ENCODE measurements at regions not wholly inside any gene's neighbourhood (a gene's known extent, or its start where the extent isn't known, plus 50 kb on each side); places are given as distances from the start of the nearest gene placed in this dataset.
"Not testable (repeated sequence)": the region's sequence is repeated elsewhere in the genome, so short reads cannot be mapped to it uniquely, and the experiment has no call there.

DNA sequence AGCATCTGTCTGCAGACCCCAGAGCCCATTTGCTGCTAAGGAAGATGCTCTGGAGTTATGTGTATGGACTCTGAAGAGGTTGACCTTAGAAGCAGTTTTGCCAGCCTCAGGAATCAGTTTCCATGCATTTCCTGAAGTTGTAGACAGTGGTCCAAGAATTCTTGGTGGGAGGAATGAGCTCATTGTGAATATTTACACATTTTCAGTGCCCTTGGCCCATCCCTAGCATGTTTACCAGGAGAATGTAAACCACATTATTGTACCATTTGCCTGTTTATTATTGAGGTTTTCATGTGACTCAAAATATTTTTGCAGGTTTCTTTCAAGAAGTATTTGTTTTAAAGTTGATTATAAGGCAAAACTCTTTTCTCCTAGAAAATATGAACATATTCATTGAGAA, 93.8 kb downstream of the NXNL2 start:
- peak; percentile 5 for DNase-seq (ENCODE audit: low read depth)
- no peak overlapping the region for H3K4me3 ChIP-seq (ENCODE audit: low read depth, low read length)
- no peak for TF ChIP-seq CTCF (IDR thresholded peaks at IDR 0.05; ENCODE audit: insufficient read depth, low read length)

DNA sequence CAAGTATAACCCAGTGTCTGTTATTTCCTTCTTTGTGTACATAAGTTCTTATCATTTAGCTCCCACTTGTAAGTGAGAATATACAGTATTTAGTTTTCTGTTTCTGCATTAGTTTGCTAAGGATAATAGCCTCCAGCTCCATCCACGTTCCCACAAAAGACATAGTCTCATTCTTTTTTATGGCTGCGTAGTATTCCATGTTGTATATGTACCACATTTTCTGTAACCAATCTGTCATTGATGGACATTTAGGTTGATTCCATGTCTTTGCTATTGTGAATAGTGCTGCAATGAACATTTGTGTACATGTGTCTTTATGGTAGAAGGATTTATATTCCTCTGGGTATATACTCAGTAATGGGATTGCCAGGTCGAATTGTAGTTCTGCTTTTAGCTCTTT, 95.6 kb downstream of the NXNL2 start:
- DNase-seq (ENCODE audit: low read depth); H3K4me3 ChIP-seq (ENCODE audit: low read depth, low read length): not testable (repeated sequence)

DNA sequence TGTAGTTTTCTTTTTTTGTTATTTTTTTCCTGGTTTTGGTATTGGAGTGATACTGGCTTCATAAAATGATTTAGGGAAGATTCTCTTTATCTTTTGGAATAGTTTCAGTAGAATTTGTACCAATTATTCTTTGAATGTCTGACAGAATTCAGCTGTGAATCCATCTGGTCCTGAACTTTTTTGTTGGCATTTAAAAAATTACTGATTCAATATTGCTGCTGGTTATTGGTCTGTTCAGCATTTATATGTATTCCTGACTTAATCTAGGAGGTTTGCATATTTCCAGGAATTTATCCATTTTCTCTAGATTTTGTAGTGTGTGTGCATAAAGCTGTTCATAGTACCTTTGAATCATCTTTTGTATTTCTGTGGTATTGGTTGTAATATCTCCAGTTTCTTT, 100.2 kb downstream of the NXNL2 start:
- H3K4me3 ChIP-seq (ENCODE audit: low read depth, low read length), result no peak overlapping the region
- DNase-seq (ENCODE audit: low read depth), result no peak
- no peak for TF ChIP-seq CTCF (IDR thresholded peaks at IDR 0.05; ENCODE audit: insufficient read depth, low read length)

- DNase-seq (ENCODE audit: low read depth), result no peak
- no peak overlapping the region for H3K4me3 ChIP-seq (ENCODE audit: low read depth, low read length)
- TF ChIP-seq CTCF (IDR thresholded peaks at IDR 0.05; ENCODE audit: insufficient read depth, low read length), result no peak
These were observed 106.7 kb downstream of the NXNL2 start for GRCh38 chr9:88641456-88642240.

DNA sequence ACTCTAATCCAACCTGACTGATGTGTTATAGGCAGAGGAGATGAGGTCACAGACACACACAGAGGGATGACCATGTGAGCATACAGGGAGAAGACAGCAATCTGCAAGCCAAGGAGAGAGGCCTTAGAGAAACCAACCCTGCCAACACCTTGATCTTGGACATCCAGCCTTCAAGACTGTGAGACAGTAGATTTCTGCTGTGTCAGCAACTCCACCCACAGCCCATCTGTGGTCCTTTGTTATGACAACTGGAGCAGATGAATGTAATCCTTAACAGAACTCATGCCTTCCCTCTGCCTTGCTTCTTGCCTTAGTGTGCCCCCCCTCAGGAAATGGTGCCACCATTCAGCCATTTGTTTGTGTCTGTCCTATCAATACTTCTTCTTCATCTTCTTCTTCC, 107.4 kb downstream of the NXNL2 start:
- H3K4me3 ChIP-seq (ENCODE audit: low read depth, low read length), result no peak overlapping the region
- DNase-seq (ENCODE audit: low read depth), result no peak
- TF ChIP-seq CTCF (IDR thresholded peaks at IDR 0.05; ENCODE audit: insufficient read depth, low read length), result no peak

GRCh38 chr9:88643931-88644330, 109.0 kb downstream of the NXNL2 start:
- TF ChIP-seq CTCF (IDR thresholded peaks at IDR 0.05; ENCODE audit: insufficient read depth, low read length), result no peak
- no peak for DNase-seq (ENCODE audit: low read depth)
- H3K4me3 ChIP-seq (ENCODE audit: low read depth, low read length), result no peak overlapping the region

DNA sequence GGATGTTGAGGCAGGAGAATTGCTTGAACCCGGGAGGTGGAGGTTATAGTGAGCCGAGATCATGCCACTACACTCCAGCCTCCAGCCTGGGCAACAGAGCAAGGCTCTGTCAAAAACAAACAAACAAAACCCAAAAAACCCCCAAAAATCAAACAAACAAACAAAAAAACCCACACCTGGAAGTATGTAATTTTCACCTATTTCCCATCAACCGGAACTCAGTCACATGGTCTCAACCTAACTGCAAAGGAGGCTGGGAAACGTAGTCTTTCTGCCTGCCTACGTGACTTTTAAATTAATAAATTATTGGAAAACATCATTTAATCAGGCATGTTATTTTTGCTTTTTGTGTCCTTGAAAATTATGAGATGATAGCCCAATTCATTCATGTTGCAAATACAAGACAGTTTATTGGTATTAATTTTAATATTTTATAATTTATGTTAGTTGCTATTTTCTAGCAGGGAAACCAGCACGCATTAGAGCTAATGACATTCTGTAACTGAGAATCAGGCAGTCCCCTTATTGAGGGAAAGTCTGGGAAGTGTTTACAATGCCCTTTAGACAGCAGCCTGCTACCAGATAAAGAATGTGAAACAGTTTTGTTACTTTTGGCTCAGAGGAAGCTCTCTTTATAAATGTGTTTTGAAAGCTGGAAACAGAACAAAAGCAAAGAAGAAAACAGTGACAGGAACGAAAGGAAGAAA, 110.3 kb downstream of the NXNL2 start:
- no peak for TF ChIP-seq CTCF (IDR thresholded peaks at IDR 0.05; ENCODE audit: insufficient read depth, low read length)
- H3K4me3 ChIP-seq (ENCODE audit: low read depth, low read length), result no peak overlapping the region
- peak; percentile 58 for DNase-seq (ENCODE audit: low read depth)

Measured in fibroblast of the aortic adventitia (primary cell).